Natural killer cell (primary cell): ENCODE measurements at regions not wholly inside any gene's neighbourhood (a gene's known extent, or its start where the extent isn't known, plus 50 kb on each side); places are given as distances from the start of the nearest gene placed in this dataset.

Source experiments
- ATAC-seq, 3 donors: fragments of 150-1000 bp in 2 of 3; fragments of 200-7000 bp in 1 of 3; cut with Tn5 transposase; 1 replicate in 1 of 3; 2 replicates in 2 of 3; pipeline ENCODE4 v1.10.0; 2021; ENCODE audit warnings: mild to moderate bottlenecking in 2 of 3, moderate library complexity in 2 of 3
- DNase-seq, 2 donors: peaks; one replicate each; pipeline versions ENCODE4 v3.0.0 to v3.0.0-alpha.2; 2013 to 2021; ENCODE audit warnings: mixed read lengths in 1 of 2
- H3K27ac ChIP-seq: one replicate; pipeline ENCODE4 v1.5.1; 2013; ENCODE audit warnings: mild to moderate bottlenecking, low read length
- H3K27me3 ChIP-seq: one replicate; pipeline ENCODE4 v1.6.1; 2013; ENCODE audit warnings: low read length; ENCODE audit not compliant: control insufficient read depth, insufficient read depth
- H3K36me3 ChIP-seq: one replicate; pipeline ENCODE4 v1.6.1; 2013; ENCODE audit warnings: low read length; ENCODE audit not compliant: control insufficient read depth, insufficient read depth
- H3K4me1 ChIP-seq: one replicate; pipeline ENCODE4 v1.6.1; 2013; ENCODE audit warnings: low read length; ENCODE audit not compliant: control insufficient read depth, insufficient read depth
- H3K4me3 ChIP-seq: one replicate; pipeline ENCODE4 v1.5.1; 2013; ENCODE audit warnings: low read length
- H3K9me3 ChIP-seq: one replicate; pipeline ENCODE4 v1.6.1; 2013; ENCODE audit warnings: low read length; ENCODE audit not compliant: control insufficient read depth, insufficient read depth
- H3K27ac Mint-ChIP-seq, 2 donors: one replicate each; pipeline ENCODE4 v1.8.0; 2022; ENCODE audit warnings: mild to moderate bottlenecking in 2 of 2, mixed read lengths in 2 of 2, moderate library complexity in 1 of 2
- H3K27me3 Mint-ChIP-seq, 2 donors: one replicate each; pipeline ENCODE4 v1.8.0; 2022; ENCODE audit warnings: low read depth in 2 of 2, mixed read lengths in 2 of 2
- H3K36me3 Mint-ChIP-seq: one replicate; pipeline ENCODE4 v1.8.0; 2022; ENCODE audit warnings: mixed read lengths
- H3K4me1 Mint-ChIP-seq, 2 donors: one replicate each; pipeline ENCODE4 v1.8.0; 2022; ENCODE audit warnings: mixed read lengths in 2 of 2
- H3K4me3 Mint-ChIP-seq: one replicate; pipeline ENCODE4 v1.8.0; 2022; ENCODE audit warnings: mild to moderate bottlenecking, moderate library complexity, mixed read lengths
- H3K9me3 Mint-ChIP-seq, 2 donors: one replicate each; pipeline ENCODE4 v1.8.0; 2022; ENCODE audit warnings: mixed read lengths in 2 of 2
- WGBS: methylation state at CpG from one replicate; pipeline ENCODE4 v1.1.7; 2013; ENCODE audit warnings: missing lambda C conversion rate; ENCODE audit not compliant: insufficient coverage; 5-methylcytosine and 5-hydroxymethylcytosine counted together
- intact Hi-C: fragments of 100-400 bp; cut with micrococcal nuclease; formaldehyde crosslinking; loops from one replicate; pipeline ENCODE4 v1.14.2; 2022
- TF ChIP-seq, protein P1 (sequence below): fragments of 200-600 bp; IDR thresholded peaks from one replicate; pipeline ENCODE4 v1.8.0; 2022; ENCODE audit warnings: antibody characterized with exemption

DNA sequence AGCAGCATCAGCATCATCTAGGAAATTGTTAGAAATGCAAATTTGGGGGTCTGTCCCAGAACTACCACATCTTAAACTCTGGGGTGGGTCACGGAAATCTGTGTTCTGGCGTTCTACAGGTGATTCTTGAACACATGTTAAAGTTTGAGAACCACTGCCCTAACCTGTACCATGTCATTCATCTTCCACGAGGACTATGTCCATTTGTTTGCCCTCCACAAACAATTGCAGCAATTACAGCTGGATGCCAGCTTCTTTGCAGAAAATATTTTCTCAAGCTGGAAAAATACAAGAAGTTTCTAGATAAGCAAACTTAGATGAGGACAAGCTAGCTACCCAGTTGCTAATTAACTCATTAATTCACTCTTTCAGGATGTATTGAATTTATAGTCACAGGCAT, 54.1 kb downstream of the MAFB start:
- ATAC-seq (no peak), DNase-seq (no peak)
- TF ChIP-seq, protein P1, sequence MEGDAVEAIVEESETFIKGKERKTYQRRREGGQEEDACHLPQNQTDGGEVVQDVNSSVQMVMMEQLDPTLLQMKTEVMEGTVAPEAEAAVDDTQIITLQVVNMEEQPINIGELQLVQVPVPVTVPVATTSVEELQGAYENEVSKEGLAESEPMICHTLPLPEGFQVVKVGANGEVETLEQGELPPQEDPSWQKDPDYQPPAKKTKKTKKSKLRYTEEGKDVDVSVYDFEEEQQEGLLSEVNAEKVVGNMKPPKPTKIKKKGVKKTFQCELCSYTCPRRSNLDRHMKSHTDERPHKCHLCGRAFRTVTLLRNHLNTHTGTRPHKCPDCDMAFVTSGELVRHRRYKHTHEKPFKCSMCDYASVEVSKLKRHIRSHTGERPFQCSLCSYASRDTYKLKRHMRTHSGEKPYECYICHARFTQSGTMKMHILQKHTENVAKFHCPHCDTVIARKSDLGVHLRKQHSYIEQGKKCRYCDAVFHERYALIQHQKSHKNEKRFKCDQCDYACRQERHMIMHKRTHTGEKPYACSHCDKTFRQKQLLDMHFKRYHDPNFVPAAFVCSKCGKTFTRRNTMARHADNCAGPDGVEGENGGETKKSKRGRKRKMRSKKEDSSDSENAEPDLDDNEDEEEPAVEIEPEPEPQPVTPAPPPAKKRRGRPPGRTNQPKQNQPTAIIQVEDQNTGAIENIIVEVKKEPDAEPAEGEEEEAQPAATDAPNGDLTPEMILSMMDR, result no peak
- Mint-ChIP-seq H3K9me3 (peaks cover 0 to 3% of the 10 kb centered on the region in 2 donors), H3K4me3 (no peak overlapping the region), H3K36me3 (no peaks in the 10 kb centered on the region), H3K27me3 (peaks cover 8 to 14% of the 10 kb centered on the region in 2 donors), H3K27ac (no peak overlapping the region), H3K4me1 (no peaks in the 10 kb centered on the region)
- Histone ChIP-seq H3K36me3 (no peaks in the 10 kb centered on the region), H3K9me3 (no peaks in the 10 kb centered on the region), H3K4me1 (no peaks in the 10 kb centered on the region), H3K27ac (no peak overlapping the region), H3K4me3 (no peak overlapping the region), H3K27me3 (no peaks in the 10 kb centered on the region)
- WGBS, result 68% methylated on average over 3 of the region's 3 CpGs
- intact Hi-C loops, result no loop called here

DNA sequence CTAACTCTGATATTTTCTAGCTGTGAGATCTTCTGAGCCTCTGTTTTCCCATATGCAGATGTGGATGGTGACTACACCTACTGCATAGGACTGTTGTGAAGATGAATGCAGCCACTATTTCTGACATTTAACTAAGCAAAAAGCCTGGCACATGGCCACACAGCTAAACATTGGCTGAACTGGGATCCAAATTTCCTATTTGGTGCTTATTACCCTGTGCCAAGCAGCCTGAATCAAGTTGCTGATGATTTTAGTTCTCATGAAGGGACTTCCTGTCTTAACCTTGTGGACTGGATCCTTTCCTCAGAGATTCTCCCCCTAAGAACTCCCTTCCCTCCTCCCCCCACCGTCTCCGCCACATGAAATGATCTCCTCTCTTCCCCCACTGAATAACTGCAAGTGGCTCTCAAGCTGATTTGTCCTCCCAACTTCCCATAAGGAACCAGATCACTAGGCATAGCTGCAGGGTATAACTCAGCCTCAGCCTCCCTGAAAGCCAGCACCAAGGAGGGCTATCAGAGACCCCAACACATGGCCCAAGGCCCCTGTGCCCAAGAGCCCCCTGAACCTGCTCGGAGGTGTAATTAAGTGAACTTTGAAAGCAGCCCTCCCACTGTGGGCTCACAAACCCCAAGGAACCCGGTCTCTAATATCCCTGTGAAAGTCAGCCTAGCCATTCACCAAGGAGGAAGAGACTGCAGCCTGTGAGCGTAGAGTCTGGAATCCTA, 55.7 kb downstream of the MAFB start:
- H3K9me3 ChIP-seq, result no peaks in the 10 kb centered on the region
- no peaks in the 10 kb centered on the region for H3K36me3 Mint-ChIP-seq
- no peak overlapping the region for H3K4me3 ChIP-seq
- intact Hi-C loops, result no loop called here
- no peaks in the 10 kb centered on the region for H3K4me1 ChIP-seq
- no peaks in the 10 kb centered on the region for H3K9me3 Mint-ChIP-seq
- no peaks in the 10 kb centered on the region for H3K27me3 ChIP-seq
- no peak for DNase-seq
- ATAC-seq, result no peak
- H3K27me3 Mint-ChIP-seq, result peaks cover 9 to 15% of the 10 kb centered on the region in 2 donors
- no peak overlapping the region for H3K4me3 Mint-ChIP-seq
- 80% methylated on average over 5 of the region's 5 CpGs for WGBS
- no peak overlapping the region for H3K27ac ChIP-seq
- TF ChIP-seq, protein P1, result no peak
- H3K27ac Mint-ChIP-seq, result no peak overlapping the region
- H3K36me3 ChIP-seq, result no peaks in the 10 kb centered on the region
- no peaks in the 10 kb centered on the region for H3K4me1 Mint-ChIP-seq

DNA sequence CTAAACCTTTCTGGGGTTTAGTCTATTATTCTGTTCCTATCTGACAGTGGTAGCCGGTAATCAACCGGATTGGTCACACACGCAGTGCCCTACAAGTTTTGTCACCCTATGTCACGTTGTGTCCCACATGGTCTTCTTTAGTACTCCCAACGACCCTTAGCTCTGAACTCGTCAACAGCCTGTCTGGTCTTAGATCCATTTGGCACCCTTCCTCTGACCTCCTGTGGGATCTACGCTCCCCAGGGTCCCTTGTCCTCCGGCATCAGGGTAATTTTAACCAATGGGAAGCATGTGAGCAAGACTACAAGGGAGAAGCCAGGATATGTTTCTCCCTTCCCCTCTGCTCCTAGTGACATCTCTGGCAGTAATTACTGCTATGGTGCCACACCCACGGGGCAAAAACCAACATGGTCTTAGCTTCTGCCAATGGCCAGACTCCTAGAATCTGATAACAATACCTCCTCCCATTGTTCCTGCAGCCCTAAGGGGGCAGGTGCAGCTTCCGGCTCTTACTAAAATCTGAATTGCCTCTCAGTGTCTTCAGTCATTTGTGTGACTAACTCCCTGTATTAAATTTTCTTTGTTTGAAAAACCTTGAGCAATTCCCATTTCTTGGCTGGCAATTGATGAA, 56.6 kb downstream of the MAFB start:
- H3K27me3 ChIP-seq, result no peaks in the 10 kb centered on the region
- intact Hi-C loops, result no loop called here
- Mint-ChIP-seq H3K27me3 (peaks cover 6 to 23% of the 10 kb centered on the region in 2 donors), H3K36me3 (no peaks in the 10 kb centered on the region), H3K9me3 (no peaks in the 10 kb centered on the region), H3K27ac (no peak overlapping the region), H3K4me1 (no peaks in the 10 kb centered on the region), H3K4me3 (no peak overlapping the region)
- H3K36me3 ChIP-seq, result no peaks in the 10 kb centered on the region
- no peak for ATAC-seq
- H3K27ac ChIP-seq, result no peak overlapping the region
- TF ChIP-seq, protein P1, result no peak
- H3K4me1 ChIP-seq, result no peaks in the 10 kb centered on the region
- no peak for DNase-seq
- WGBS, result 82% methylated on average over 10 of the region's 10 CpGs
- no peaks in the 10 kb centered on the region for H3K9me3 ChIP-seq
- no peak overlapping the region for H3K4me3 ChIP-seq
